ENCODE measurements at regions not wholly inside any gene's neighbourhood (a gene's known extent, or its start where the extent isn't known, plus 50 kb on each side); places are given as distances from the start of the nearest gene placed in this dataset.
"Not testable (repeated sequence)": the region's sequence is repeated elsewhere in the genome, so short reads cannot be mapped to it uniquely, and the experiment has no call there.

- DNase-seq (ENCODE audit: low spot score) = no peak
Measured at GRCh38 chr17:33838281-33838680, 416.8 kb upstream of the CCL2 start.

GRCh38 chr17:33847900-33848299 lies 407.2 kb upstream of the CCL2 start:
- DNase-seq (ENCODE audit: low spot score) = no peak

GRCh38 chr17:33848433-33848832 lies 406.7 kb upstream of the CCL2 start:
- no peak for DNase-seq (ENCODE audit: low spot score)

GRCh38 chr17:33854596-33854995 lies 400.5 kb upstream of the CCL2 start:
- DNase-seq (ENCODE audit: low spot score) = no peak

- no peak for DNase-seq (ENCODE audit: low spot score)
Measured at GRCh38 chr17:33858121-33858520, 397.0 kb upstream of the CCL2 start.

GRCh38 chr17:33858682-33859081 lies 396.4 kb upstream of the CCL2 start:
- DNase-seq (ENCODE audit: low spot score) = no peak

GRCh38 chr17:33862772-33863602 lies 392.1 kb upstream of the CCL2 start:
- no peak for DNase-seq (ENCODE audit: low spot score)

GRCh38 chr17:33864758-33865229 lies 390.3 kb upstream of the CCL2 start:
- DNase-seq (ENCODE audit: low spot score) = no peak

- no peak for DNase-seq (ENCODE audit: low spot score)
Measured at GRCh38 chr17:33868899-33869298, 386.2 kb upstream of the CCL2 start.

GRCh38 chr17:33870936-33871335 lies 384.1 kb upstream of the CCL2 start:
- no peak for DNase-seq (ENCODE audit: low spot score)

GRCh38 chr17:33871720-33872540 lies 383.2 kb upstream of the CCL2 start:
- no peak for DNase-seq (ENCODE audit: low spot score)

- DNase-seq (ENCODE audit: low spot score) = no peak
Measured at GRCh38 chr17:33873201-33873617, 381.9 kb upstream of the CCL2 start.

- DNase-seq (ENCODE audit: low spot score) = no peak
Measured at GRCh38 chr17:33874617-33875060, 380.4 kb upstream of the CCL2 start.

- no peak for DNase-seq (ENCODE audit: low spot score)
Measured at GRCh38 chr17:33875973-33876372, 379.1 kb upstream of the CCL2 start.

GRCh38 chr17:33882273-33882672 lies 372.8 kb upstream of the CCL2 start:
- DNase-seq (ENCODE audit: low spot score) = not testable (repeated sequence)

- DNase-seq (ENCODE audit: low spot score) = not testable (repeated sequence)
Measured at GRCh38 chr17:33882677-33883076, 372.4 kb upstream of the CCL2 start.

- DNase-seq (ENCODE audit: low spot score) = no peak
Measured at GRCh38 chr17:33888455-33888854, 366.6 kb upstream of the CCL2 start.

GRCh38 chr17:33889040-33889439 lies 366.0 kb upstream of the CCL2 start:
- no peak for DNase-seq (ENCODE audit: low spot score)

- DNase-seq (ENCODE audit: low spot score) = no peak
Measured at GRCh38 chr17:33889766-33890165, 365.3 kb upstream of the CCL2 start.

- no peak for DNase-seq (ENCODE audit: low spot score)
Measured at GRCh38 chr17:33892717-33893591, 362.1 kb upstream of the CCL2 start.

- no peak for DNase-seq (ENCODE audit: low spot score)
Measured at GRCh38 chr17:33895491-33895890, 359.6 kb upstream of the CCL2 start.

- DNase-seq (ENCODE audit: low spot score) = no peak
Measured at GRCh38 chr17:33896263-33896662, 358.8 kb upstream of the CCL2 start.
